K562 (cell line): ENCODE measurements at regions not wholly inside any gene's neighbourhood (a gene's known extent, or its start where the extent isn't known, plus 50 kb on each side); places are given as distances from the start of the nearest gene placed in this dataset.

ENCODE experiments used
- ATAC-seq: fragments of 200-7000 bp; cut with Tn5 transposase; 3 replicates; pipeline ENCODE4 v1.9.1; 2020; ENCODE audit warnings: moderate library complexity
- BruUV-seq: library from RNA; stranded (reverse); fragments of 400-500 nt; replicated peaks from 2 replicates; lab custom pipeline; 2021; lab: Mats Ljungman, UMichigan
- CTCF ChIA-PET: fragments of 300-600 bp; formaldehyde crosslinking; extraction: SDS; loops from one replicate; lab custom pipeline; 2021; ENCODE audit warnings: low intra/inter-chr PET ratio; lab: Yijun Ruan, JAX
- POLR2A ChIA-PET: fragments of 300-600, 350-650 bp; sonication (Branson Sonifier 250); formaldehyde crosslinking; extraction: SDS; loops from one replicate; lab custom pipeline; 2021; ENCODE audit warnings: antibody characterized with exemption, inconsistent platforms; lab: Yijun Ruan, JAX
- DNase-seq, 4 experiments: peaks; one replicate each; pipeline versions ENCODE4 v3.0.0 to v3.0.0-alpha.2; 2011 to 2018; ENCODE audit warnings: low spot score in 3 of 4, mixed read lengths in 3 of 4; ENCODE audit errors: extremely low read depth in 1 of 4
- FAIRE-seq: peaks from 2 replicates; lab custom pipeline; 2011; peaks lifted over from hg19 to GRCh38; lab: Jason Lieb, UNC
- H2AFZ ChIP-seq: 2 replicates; pipeline ENCODE4 v1.6.0; 2011; ENCODE audit warnings: low read depth, low read length, control low read depth, inconsistent platforms
- H3K27ac ChIP-seq: fragments of 200-600 bp; 3 replicates; pipeline ENCODE4 v1.8.0; 2011; ENCODE audit warnings: low read depth, mild to moderate bottlenecking, control low read depth, inconsistent platforms, low read length, moderate library complexity, mixed read lengths; ENCODE audit errors: extremely low read depth
- H3K27me3 ChIP-seq, 2 experiments: fragments of 300-600 bp in 1 of 2; 2 replicates in 1 of 2; 3 replicates in 1 of 2; pipeline versions ENCODE4 v1.6.0 to v1.8.0; 2011; ENCODE audit warnings: inconsistent platforms in 2 of 2, low read length in 2 of 2, mild to moderate bottlenecking in 1 of 2, mixed read lengths in 1 of 2, moderate library complexity in 1 of 2; ENCODE audit not compliant: control insufficient read depth in 2 of 2, insufficient read depth in 2 of 2
- H3K36me3 ChIP-seq: fragments of 300-600 bp; 3 replicates; pipeline ENCODE4 v1.8.0; 2011; ENCODE audit warnings: mild to moderate bottlenecking, low read length, inconsistent platforms; ENCODE audit not compliant: control insufficient read depth, insufficient read depth
- H3K4me1 ChIP-seq, 2 experiments: fragments of 200-600 bp in 1 of 2; replicated peaks in 1 of 2; 2 replicates in 1 of 2; 3 replicates in 1 of 2; pipeline versions ENCODE4 v1.5.1 to v1.8.0; 2011; ENCODE audit warnings: inconsistent platforms in 2 of 2, low read length in 2 of 2, mild to moderate bottlenecking in 1 of 2, mixed read lengths in 1 of 2, moderate library complexity in 1 of 2; ENCODE audit not compliant: control insufficient read depth in 2 of 2, insufficient read depth in 2 of 2
- H3K4me2 ChIP-seq: 2 replicates; pipeline ENCODE4 v1.6.1; 2011; ENCODE audit warnings: low read length, control low read depth, inconsistent platforms, mixed read lengths; ENCODE audit not compliant: insufficient read depth
- H3K4me3 ChIP-seq: fragments of 200-600 bp; sonication (generic), shearing (Covaris generic); 2 replicates; pipeline ENCODE4 v1.5.1; 2016; ENCODE audit warnings: control low read depth, inconsistent platforms
- H3K79me2 ChIP-seq: fragments of 200-600 bp; 3 replicates; pipeline ENCODE4 v1.8.0; 2011; ENCODE audit warnings: low read length, inconsistent platforms; ENCODE audit not compliant: control insufficient read depth, insufficient read depth
- H3K9ac ChIP-seq, 2 experiments: 2 replicates each; pipeline versions ENCODE4 v1.6.0 to v1.6.1; 2011; ENCODE audit warnings: low read depth in 2 of 2, low read length in 2 of 2, control low read depth in 1 of 2, inconsistent platforms in 1 of 2, mild to moderate bottlenecking in 1 of 2, mixed read lengths in 1 of 2; ENCODE audit not compliant: insufficient read depth in 1 of 2
- H3K9me1 ChIP-seq: one replicate; pipeline ENCODE4 v1.6.0; 2011; ENCODE audit warnings: inconsistent platforms, mild to moderate bottlenecking, low read length, moderate library complexity; ENCODE audit not compliant: control insufficient read depth, insufficient read depth
- H3K9me3 ChIP-seq: replicated peaks from 2 replicates; pipeline ENCODE4 v1.5.1; 2011; ENCODE audit warnings: low read depth, low read length, inconsistent platforms; ENCODE audit not compliant: control insufficient read depth, insufficient read depth
- H4K20me1 ChIP-seq: replicated peaks from 2 replicates; pipeline ENCODE4 v1.6.1; 2011; ENCODE audit warnings: low read length, inconsistent platforms, mixed read lengths; ENCODE audit not compliant: control insufficient read depth, insufficient read depth
- CSDE1 ChIP-seq, 2 experiments: fragments of 450-650 bp; IDR thresholded peaks; 2 replicates each; pipeline ENCODE4 v1.6.1; 2016; ENCODE audit warnings: mild to moderate bottlenecking in 1 of 2
- FOXA3 ChIP-seq, 2 experiments: fragments of 450-650 bp in 1 of 2; sonication (generic) in 1 of 2; formaldehyde crosslinking; IDR thresholded peaks in 1 of 2; conservative IDR thresholded peaks in 1 of 2; 2 replicates each; pipeline versions ENCODE4 v1.4.0 to v1.8.0; 2020 to 2022; ENCODE audit warnings: mild to moderate bottlenecking in 2 of 2, missing genetic modification reagents in 1 of 2
- GATAD2A ChIP-seq: fragments of 450-650 bp; IDR thresholded peaks from 2 replicates; pipeline ENCODE4 v1.6.1; 2017
- HNRNPH1 ChIP-seq: fragments of 200-400 bp; formaldehyde crosslinking; optimal IDR thresholded peaks from 2 replicates; pipeline ENCODE3; 2017; ENCODE audit warnings: low read depth, mild to moderate bottlenecking, low read length, moderate library complexity
- JUN ChIP-seq, 2 experiments: sonication (generic) in 1 of 2; formaldehyde crosslinking in 1 of 2; IDR thresholded peaks; 2 replicates each; pipeline versions ENCODE4 v1.6.1 to v1.8.0; 2012 to 2022; ENCODE audit warnings: borderline replicate concordance in 2 of 2, mild to moderate bottlenecking in 2 of 2, improper control_type of control experiment in 1 of 2, low read depth in 1 of 2, low read length in 1 of 2, missing genetic modification reagents in 1 of 2
- NCOA1 ChIP-seq: fragments of 450-650 bp; IDR thresholded peaks from 2 replicates; pipeline ENCODE4 v1.6.1; 2016; ENCODE audit warnings: low read depth
- OTX1 ChIP-seq: fragments of 450-650 bp; formaldehyde crosslinking; IDR thresholded peaks from 2 replicates; pipeline ENCODE4 v1.4.0; 2022; ENCODE audit warnings: mild to moderate bottlenecking
- POLR2H ChIP-seq: IDR thresholded peaks from 2 replicates; pipeline ENCODE4 v1.6.1; 2016; ENCODE audit warnings: missing genetic modification characterization, low read depth, mild to moderate bottlenecking, control low read depth, missing compliant biosample characterization, moderate library complexity
- RAD51 ChIP-seq: fragments of 450-650 bp; IDR thresholded peaks from 2 replicates; pipeline ENCODE4 v1.7.1; 2016; ENCODE audit warnings: low read depth, mild to moderate bottlenecking, borderline replicate concordance
- SUPT5H ChIP-seq: fragments of 450-650 bp; IDR thresholded peaks from 2 replicates; pipeline ENCODE4 v1.6.1; 2016
- TAF15 ChIP-seq: fragments of 200-400 bp; formaldehyde crosslinking; IDR thresholded peaks from 2 replicates; pipeline ENCODE4 v1.6.1; 2017; ENCODE audit warnings: mild to moderate bottlenecking, low read depth, low read length, moderate library complexity
- ZBTB17 ChIP-seq: fragments of 450-650 bp; formaldehyde crosslinking; IDR thresholded peaks from 2 replicates; pipeline ENCODE4 v1.4.0; 2020; ENCODE audit warnings: mild to moderate bottlenecking
- in situ Hi-C: fragments of 300-500 bp; cut with MboI; formaldehyde crosslinking; loops from 4 replicates; pipeline ENCODE4 v1.15.0; 2018; ENCODE audit warnings: inconsistent platforms, mixed read lengths
- intact Hi-C: fragments of 100-400 bp; cut with micrococcal nuclease; formaldehyde crosslinking; loops from 2 replicates; pipeline ENCODE4 v1.14.2; 2022
- TF ChIP-seq, protein P1 (sequence below): fragments of 450-650 bp; IDR thresholded peaks from 2 replicates; pipeline ENCODE4 v1.6.1; 2017; ENCODE audit warnings: antibody characterized with exemption
- TF ChIP-seq, protein P2 (sequence below): IDR thresholded peaks from 2 replicates; pipeline ENCODE4 v1.6.1; 2012; ENCODE audit warnings: low read depth, low read length, improper control_type of control experiment, borderline replicate concordance

DNA sequence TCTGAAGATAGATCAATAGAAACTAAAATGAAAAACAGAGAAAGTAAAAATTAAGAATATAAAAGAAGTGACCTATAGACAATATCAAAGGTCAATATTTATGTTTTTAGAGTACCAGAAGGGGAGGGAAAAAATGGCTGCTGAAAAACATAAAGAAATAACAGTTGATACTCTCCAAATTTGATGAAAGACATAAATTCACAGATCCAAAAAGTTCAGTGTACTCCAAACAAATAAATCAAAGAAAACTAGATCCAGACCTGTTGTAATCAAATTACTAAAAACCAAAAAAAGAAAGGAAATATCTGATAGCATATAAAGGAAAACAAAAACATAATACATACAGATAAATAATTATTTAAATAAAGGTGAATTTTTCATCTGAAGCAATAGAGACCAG lies 1689.1 kb upstream of the TMEFF2 start:
- in situ Hi-C loops (no loop called here), intact Hi-C loops (no loop called here)
- TF ChIP-seq, protein P1, sequence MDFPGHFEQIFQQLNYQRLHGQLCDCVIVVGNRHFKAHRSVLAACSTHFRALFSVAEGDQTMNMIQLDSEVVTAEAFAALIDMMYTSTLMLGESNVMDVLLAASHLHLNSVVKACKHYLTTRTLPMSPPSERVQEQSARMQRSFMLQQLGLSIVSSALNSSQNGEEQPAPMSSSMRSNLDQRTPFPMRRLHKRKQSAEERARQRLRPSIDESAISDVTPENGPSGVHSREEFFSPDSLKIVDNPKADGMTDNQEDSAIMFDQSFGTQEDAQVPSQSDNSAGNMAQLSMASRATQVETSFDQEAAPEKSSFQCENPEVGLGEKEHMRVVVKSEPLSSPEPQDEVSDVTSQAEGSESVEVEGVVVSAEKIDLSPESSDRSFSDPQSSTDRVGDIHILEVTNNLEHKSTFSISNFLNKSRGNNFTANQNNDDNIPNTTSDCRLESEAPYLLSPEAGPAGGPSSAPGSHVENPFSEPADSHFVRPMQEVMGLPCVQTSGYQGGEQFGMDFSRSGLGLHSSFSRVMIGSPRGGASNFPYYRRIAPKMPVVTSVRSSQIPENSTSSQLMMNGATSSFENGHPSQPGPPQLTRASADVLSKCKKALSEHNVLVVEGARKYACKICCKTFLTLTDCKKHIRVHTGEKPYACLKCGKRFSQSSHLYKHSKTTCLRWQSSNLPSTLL, result no peak
- no peak for TF ChIP-seq HNRNPH1
- TF ChIP-seq JUN (IDR thresholded peaks at IDR 0.05; ENCODE audit: borderline replicate concordance, low read depth, low read length), result no peak
- no peak for TF ChIP-seq JUN (CRISPR knock-in tag; IDR thresholded peaks at IDR 0.05; ENCODE audit: borderline replicate concordance)
- TF ChIP-seq GATAD2A, result no peak
- TF ChIP-seq SUPT5H, result no peak
- no peak for TF ChIP-seq CSDE1 (IDR thresholded peaks at IDR 0.05)
- TF ChIP-seq ZBTB17 (CRISPR knock-in tag), result no peak
- TF ChIP-seq OTX1 (CRISPR knock-in tag), result no peak
- TF ChIP-seq POLR2H (tag), result no peak
- no peak for TF ChIP-seq FOXA3 (CRISPR knock-in tag; conservative IDR thresholded peaks at IDR 0.05 in 1 of 2, IDR thresholded peaks at IDR 0.05 in 1 of 2)
- TF ChIP-seq NCOA1, result no peak
- no peak for TF ChIP-seq TAF15
- TF ChIP-seq RAD51, result no peak
- TF ChIP-seq, protein P2, sequence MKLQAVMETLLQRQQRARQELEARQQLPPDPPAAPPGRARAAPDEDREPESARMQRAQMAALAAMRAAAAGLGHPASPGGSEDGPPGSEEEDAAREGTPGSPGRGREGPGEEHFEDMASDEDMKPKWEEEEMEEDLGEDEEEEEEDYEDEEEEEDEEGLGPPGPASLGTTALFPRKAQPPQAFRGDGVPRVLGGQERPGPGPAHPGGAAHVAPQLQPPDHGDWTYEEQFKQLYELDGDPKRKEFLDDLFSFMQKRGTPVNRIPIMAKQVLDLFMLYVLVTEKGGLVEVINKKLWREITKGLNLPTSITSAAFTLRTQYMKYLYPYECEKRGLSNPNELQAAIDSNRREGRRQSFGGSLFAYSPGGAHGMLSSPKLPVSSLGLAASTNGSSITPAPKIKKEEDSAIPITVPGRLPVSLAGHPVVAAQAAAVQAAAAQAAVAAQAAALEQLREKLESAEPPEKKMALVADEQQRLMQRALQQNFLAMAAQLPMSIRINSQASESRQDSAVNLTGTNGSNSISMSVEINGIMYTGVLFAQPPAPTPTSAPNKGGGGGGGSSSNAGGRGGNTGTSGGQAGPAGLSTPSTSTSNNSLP, result no peak
- no peak overlapping the region for H3K9ac ChIP-seq
- H3K9me1 ChIP-seq, result no peaks in the 10 kb centered on the region
- H3K4me3 ChIP-seq, result no peak overlapping the region
- no peak overlapping the region for H3K4me2 ChIP-seq
- DNase-seq, result no peak
- ATAC-seq, result no peak
- no peak overlapping the region for H3K27ac ChIP-seq
- FAIRE-seq, result no peak
- ChIA-PET CTCF (no interaction called here), POLR2A (no interaction called here)
- H3K4me1 ChIP-seq, result no peaks in the 10 kb centered on the region
- H3K27me3 ChIP-seq, result no peaks in the 10 kb centered on the region
- H2AFZ ChIP-seq, result no peak overlapping the region
- BruUV-seq, result no TSS peak
- H3K79me2 ChIP-seq, result no peaks in the 10 kb centered on the region
- no peaks in the 10 kb centered on the region for H4K20me1 ChIP-seq
- H3K9me3 ChIP-seq, result no peaks in the 10 kb centered on the region
- H3K36me3 ChIP-seq, result no peaks in the 10 kb centered on the region
